GM12872 (cell line): ENCODE measurements at regions not wholly inside any gene's neighbourhood (a gene's known extent, or its start where the extent isn't known, plus 50 kb on each side); places are given as distances from the start of the nearest gene placed in this dataset.

ENCODE experiments used
- TF ChIP-seq, protein P1 (sequence below): IDR thresholded peaks from 3 replicates; pipeline ENCODE4 v1.5.1; 2011; ENCODE audit warnings: low read depth, mild to moderate bottlenecking, low read length, moderate library complexity; ENCODE audit not compliant: insufficient read depth

DNA sequence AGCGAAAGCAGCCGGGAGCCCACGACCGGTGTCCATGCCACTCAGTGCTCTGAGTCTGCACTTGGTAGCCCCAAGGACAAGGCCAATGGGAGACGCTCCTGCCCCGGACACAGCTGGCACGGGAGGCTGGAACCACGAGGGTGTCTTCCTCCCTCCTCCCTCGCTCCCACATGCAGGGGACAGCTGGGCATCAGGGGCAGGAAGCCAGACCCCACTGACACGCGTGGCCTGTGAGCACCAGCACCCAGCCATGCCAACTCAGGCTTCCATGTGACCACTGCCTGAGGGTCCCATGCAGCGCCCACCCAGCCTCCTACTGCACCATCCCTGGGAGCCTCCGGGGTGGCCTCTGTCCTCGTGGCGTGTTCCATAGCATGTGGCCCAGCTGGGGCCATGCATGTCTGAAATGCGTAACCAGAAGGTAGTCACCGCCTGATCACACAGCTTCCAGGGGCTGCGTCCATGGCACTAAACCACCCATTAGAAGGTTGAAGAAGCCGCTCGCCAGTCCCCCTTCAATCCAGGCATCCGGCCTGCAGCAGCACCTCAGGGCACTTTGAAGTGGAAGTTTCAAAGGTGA is 323.2 kb upstream of the SALL3 start:
- TF ChIP-seq, protein P1, sequence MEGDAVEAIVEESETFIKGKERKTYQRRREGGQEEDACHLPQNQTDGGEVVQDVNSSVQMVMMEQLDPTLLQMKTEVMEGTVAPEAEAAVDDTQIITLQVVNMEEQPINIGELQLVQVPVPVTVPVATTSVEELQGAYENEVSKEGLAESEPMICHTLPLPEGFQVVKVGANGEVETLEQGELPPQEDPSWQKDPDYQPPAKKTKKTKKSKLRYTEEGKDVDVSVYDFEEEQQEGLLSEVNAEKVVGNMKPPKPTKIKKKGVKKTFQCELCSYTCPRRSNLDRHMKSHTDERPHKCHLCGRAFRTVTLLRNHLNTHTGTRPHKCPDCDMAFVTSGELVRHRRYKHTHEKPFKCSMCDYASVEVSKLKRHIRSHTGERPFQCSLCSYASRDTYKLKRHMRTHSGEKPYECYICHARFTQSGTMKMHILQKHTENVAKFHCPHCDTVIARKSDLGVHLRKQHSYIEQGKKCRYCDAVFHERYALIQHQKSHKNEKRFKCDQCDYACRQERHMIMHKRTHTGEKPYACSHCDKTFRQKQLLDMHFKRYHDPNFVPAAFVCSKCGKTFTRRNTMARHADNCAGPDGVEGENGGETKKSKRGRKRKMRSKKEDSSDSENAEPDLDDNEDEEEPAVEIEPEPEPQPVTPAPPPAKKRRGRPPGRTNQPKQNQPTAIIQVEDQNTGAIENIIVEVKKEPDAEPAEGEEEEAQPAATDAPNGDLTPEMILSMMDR = no peak

DNA sequence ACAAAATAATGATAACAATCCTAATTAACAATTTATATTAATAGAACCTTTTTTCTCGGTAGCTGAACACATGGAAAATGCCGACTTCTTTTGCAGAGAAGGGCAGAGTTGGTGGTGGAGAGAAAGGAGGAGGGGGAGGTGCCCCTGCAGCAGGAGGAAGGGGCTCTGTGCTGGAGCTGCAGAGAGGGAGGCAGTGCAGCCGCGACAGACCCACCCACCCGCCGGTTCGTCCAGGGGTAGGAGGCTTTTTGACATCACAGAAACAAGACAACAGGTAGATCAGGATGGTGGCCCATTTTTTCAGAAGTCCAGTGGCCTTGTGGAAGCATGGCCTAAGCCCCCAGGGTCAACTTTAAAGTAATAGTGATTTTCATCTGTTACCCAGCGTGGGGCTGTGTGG is 321.1 kb upstream of the SALL3 start:
- TF ChIP-seq, protein P1 = no peak

DNA sequence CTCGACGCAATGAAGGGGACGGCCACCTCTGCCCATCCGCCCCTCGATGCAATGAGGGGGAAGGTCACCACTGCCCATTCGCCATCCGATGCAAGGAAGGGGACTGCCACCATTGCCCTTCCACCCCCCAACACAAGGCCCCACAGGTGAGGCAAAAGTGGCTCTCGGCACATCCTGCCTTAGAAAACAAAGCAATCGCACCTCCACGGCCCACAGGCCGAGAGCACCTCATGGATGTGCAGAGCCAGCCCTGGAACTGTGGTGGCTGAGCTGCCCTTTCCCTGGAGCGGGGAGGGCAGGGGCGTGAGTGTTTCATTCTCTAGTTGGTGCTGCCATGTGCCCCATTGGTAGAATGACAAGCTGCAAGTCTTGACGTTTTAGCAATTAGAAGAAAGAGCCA is 320.6 kb upstream of the SALL3 start:
- TF ChIP-seq, protein P1 = no peak

DNA sequence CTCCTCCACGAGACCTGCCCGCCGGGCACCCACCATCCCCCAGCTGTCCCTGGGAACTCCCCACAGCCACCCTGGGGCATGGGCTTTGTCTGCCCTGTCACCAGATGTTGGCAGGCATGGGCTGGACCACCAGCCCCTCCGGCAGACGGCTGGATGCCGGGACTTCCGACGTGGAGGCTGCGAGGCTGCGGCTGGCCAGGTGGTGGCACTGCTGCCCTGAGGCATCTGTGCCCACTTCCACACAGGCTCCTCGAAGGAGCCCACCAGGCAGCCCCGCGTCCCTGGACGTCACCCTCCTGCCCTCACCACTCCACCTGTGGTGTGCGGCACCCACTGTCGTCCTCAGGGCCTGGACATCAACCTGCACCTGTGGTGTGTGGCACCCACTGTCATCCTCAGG is 319.9 kb upstream of the SALL3 start:
- TF ChIP-seq, protein P1 = no peak

DNA sequence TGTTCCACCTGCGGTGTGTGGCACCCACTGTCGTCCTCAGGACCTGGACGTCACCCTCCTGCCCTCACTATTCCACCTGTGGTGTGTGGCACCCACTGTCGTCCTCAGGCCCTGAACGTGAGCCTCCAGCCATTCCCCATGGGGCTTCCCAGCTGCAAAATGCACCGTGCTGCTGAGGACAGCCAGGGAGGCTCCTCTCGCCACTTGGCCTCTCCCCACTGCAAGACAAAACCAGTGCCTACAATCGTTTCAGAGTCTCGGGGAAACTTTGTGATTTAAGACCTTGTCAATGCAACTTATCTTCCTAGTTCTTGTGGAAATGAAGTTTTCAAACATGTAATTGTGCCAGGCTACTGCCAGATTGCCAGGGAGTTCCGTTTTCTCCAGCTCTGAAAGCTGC is 319.3 kb upstream of the SALL3 start:
- TF ChIP-seq, protein P1 = no peak

DNA sequence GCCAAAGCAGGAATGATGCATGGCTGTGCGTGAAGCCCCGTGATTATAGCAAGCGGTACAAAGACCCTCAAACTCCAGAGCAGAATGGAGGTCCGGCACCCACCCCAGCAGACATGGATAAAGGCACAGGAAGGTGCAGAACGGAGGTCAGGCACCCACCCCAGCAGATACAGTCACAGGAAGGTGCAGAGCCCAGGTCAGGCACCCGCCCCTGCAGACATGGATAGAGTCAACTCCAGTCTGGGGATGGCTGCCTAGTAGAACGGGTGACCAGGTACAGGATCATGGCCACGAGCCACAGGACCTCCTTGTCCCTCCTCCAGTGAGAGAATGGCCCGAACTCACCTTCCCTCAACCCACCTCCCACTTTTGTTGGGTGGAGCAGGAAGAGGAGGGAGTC is 318.3 kb upstream of the SALL3 start:
- TF ChIP-seq, protein P1 = no peak

DNA sequence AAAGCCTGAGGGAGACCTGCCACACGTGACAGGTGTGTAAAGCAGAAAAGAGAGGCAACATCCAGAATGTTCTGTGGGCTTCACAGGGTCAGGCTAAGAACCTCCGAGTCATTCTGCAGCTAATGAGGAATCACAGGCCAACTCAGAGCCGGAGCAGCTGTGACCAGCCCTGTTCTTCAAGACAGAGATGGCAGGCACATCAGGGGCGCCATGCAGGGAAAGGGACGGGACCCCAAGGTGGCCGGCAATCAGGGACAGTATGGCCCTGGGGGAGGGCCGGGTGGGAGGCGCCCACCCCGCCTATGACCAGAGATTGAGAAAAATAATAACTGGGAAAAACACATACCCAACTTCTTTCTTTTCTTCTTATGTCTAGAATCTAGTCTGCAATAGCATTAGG is 316.7 kb upstream of the SALL3 start:
- TF ChIP-seq, protein P1 = no peak
